SK-N-SH treated with all-trans-retinoic acid at 6 μM for 48 hours (cell line): ENCODE measurements at regions not wholly inside any gene's neighbourhood (a gene's known extent, or its start where the extent isn't known, plus 50 kb on each side); places are given as distances from the start of the nearest gene placed in this dataset.

Source experiments
- ARNTL ChIP-seq: fragments of 450-650 bp; formaldehyde crosslinking; IDR thresholded peaks from 2 replicates; pipeline ENCODE4 v1.5.0; 2020; ENCODE audit warnings: low read depth, mild to moderate bottlenecking, moderate library complexity, borderline replicate concordance
- BACH2 ChIP-seq: fragments of 250-450 bp; sonication (Bioruptor Pico); IDR thresholded peaks from 2 replicates; pipeline ENCODE4 v1.9.0; 2021; ENCODE audit warnings: mild to moderate bottlenecking, borderline replicate concordance
- ESRRG ChIP-seq: fragments of 250-450 bp; sonication (Bioruptor Pico); IDR thresholded peaks from 2 replicates; pipeline ENCODE4 v1.6.1; 2021; ENCODE audit warnings: mild to moderate bottlenecking
- GLIS3 ChIP-seq: fragments of 250-450 bp; sonication (Bioruptor Pico); IDR thresholded peaks from 2 replicates; pipeline ENCODE4 v1.5.0; 2020; ENCODE audit warnings: mild to moderate bottlenecking, moderate library complexity
- ISL1 ChIP-seq: fragments of 250-450 bp; sonication (Bioruptor Pico); IDR thresholded peaks from 2 replicates; pipeline ENCODE4 v2.1.2; 2022; ENCODE audit warnings: mild to moderate bottlenecking, moderate library complexity
- TCF4 ChIP-seq: fragments of 250-450 bp; sonication (Bioruptor Pico); IDR thresholded peaks from 2 replicates; pipeline ENCODE4 v1.8.0; 2021; ENCODE audit warnings: mild to moderate bottlenecking, moderate library complexity, borderline replicate concordance
- ZC3H10 ChIP-seq: fragments of 250-450 bp; sonication (Bioruptor Pico); IDR thresholded peaks from 2 replicates; pipeline ENCODE4 v1.5.1; 2021; ENCODE audit warnings: mild to moderate bottlenecking, moderate library complexity
- ZNF70 ChIP-seq: fragments of 450-650 bp; formaldehyde crosslinking; IDR thresholded peaks from 2 replicates; pipeline ENCODE4 v1.5.0; 2020; ENCODE audit warnings: mild to moderate bottlenecking, moderate library complexity
- TF ChIP-seq, protein P1 (sequence below): fragments of 250-450 bp; sonication (Bioruptor Pico); IDR thresholded peaks from 2 replicates; pipeline ENCODE4 v1.5.1; 2020; ENCODE audit warnings: low read depth, mild to moderate bottlenecking, moderate library complexity
- TF ChIP-seq, protein P2 (sequence below): fragments of 250-450 bp; sonication (Bioruptor Pico); IDR thresholded peaks from 2 replicates; pipeline ENCODE4 v1.8.0; 2020; ENCODE audit warnings: mild to moderate bottlenecking, moderate library complexity, borderline replicate concordance
- TF ChIP-seq, protein P3 (sequence below): fragments of 250-450 bp; sonication (Bioruptor Pico); IDR thresholded peaks from 2 replicates; pipeline ENCODE4 v1.5.0; 2020; ENCODE audit warnings: mild to moderate bottlenecking, moderate library complexity

DNA sequence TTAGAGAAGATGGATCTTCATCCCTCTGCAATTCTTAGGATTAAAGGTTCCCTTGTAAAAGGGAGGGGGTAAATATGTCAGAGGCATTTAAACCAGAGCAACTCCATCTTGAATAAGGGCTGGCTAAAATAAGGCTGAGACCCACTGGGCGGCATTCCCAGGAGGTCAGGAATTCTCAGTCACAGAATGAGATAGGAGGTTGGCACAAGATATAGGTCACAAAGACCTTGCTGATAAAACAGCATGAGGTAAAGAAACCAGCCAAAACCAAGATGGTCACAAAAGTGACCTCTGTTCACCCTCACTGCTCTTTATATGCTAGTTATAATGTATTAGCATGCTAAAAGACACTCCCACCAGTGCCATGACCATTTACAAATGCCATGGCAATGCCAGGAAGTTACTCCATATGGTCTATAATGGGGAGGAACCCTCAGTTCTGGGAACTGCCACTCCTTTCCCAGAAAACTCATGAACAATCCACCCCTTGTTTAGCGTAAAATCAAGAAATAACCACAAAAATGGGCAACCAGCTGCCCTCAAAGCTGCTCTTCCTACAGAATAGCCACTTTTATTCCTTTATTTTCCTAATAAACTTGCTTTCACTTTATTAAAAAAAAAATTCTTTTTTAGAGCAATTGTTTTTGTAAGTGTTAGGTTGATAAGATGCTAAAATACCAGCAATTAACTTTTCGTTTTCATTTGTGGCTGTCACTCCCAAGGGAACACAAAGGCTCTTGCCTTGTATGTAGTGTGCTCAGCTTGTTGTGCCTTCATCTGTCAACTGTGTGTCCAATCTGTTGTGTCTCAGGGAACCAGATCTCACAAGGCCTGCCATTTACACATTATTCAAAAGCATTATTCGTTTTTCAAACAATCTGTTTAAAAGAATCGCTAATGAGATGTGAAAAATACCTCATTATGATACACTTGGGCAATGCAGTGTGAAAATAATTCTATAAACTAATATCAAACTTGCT is 205.2 kb upstream of the RGPD4 start:
- no peak for TF ChIP-seq ARNTL (CRISPR knock-in tag)
- TF ChIP-seq, protein P1, sequence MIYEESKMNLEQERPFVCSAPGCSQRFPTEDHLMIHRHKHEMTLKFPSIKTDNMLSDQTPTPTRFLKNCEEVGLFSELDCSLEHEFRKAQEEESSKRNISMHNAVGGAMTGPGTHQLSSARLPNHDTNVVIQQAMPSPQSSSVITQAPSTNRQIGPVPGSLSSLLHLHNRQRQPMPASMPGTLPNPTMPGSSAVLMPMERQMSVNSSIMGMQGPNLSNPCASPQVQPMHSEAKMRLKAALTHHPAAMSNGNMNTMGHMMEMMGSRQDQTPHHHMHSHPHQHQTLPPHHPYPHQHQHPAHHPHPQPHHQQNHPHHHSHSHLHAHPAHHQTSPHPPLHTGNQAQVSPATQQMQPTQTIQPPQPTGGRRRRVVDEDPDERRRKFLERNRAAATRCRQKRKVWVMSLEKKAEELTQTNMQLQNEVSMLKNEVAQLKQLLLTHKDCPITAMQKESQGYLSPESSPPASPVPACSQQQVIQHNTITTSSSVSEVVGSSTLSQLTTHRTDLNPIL (CRISPR knock-in tag) = no peak
- no peak for TF ChIP-seq ISL1 (CRISPR knock-in tag)
- TF ChIP-seq, protein P2, sequence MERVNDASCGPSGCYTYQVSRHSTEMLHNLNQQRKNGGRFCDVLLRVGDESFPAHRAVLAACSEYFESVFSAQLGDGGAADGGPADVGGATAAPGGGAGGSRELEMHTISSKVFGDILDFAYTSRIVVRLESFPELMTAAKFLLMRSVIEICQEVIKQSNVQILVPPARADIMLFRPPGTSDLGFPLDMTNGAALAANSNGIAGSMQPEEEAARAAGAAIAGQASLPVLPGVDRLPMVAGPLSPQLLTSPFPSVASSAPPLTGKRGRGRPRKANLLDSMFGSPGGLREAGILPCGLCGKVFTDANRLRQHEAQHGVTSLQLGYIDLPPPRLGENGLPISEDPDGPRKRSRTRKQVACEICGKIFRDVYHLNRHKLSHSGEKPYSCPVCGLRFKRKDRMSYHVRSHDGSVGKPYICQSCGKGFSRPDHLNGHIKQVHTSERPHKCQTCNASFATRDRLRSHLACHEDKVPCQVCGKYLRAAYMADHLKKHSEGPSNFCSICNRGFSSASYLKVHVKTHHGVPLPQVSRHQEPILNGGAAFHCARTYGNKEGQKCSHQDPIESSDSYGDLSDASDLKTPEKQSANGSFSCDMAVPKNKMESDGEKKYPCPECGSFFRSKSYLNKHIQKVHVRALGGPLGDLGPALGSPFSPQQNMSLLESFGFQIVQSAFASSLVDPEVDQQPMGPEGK (CRISPR knock-in tag) = no peak
- no peak for TF ChIP-seq TCF4
- no peak for TF ChIP-seq ESRRG (CRISPR knock-in tag)
- TF ChIP-seq BACH2 = no peak
- TF ChIP-seq, protein P3, sequence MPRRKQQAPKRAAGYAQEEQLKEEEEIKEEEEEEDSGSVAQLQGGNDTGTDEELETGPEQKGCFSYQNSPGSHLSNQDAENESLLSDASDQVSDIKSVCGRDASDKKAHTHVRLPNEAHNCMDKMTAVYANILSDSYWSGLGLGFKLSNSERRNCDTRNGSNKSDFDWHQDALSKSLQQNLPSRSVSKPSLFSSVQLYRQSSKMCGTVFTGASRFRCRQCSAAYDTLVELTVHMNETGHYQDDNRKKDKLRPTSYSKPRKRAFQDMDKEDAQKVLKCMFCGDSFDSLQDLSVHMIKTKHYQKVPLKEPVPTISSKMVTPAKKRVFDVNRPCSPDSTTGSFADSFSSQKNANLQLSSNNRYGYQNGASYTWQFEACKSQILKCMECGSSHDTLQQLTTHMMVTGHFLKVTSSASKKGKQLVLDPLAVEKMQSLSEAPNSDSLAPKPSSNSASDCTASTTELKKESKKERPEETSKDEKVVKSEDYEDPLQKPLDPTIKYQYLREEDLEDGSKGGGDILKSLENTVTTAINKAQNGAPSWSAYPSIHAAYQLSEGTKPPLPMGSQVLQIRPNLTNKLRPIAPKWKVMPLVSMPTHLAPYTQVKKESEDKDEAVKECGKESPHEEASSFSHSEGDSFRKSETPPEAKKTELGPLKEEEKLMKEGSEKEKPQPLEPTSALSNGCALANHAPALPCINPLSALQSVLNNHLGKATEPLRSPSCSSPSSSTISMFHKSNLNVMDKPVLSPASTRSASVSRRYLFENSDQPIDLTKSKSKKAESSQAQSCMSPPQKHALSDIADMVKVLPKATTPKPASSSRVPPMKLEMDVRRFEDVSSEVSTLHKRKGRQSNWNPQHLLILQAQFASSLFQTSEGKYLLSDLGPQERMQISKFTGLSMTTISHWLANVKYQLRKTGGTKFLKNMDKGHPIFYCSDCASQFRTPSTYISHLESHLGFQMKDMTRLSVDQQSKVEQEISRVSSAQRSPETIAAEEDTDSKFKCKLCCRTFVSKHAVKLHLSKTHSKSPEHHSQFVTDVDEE (CRISPR knock-in tag) = no peak
- TF ChIP-seq ZNF70 (CRISPR knock-in tag) = no peak
- TF ChIP-seq ZC3H10 (CRISPR knock-in tag) = no peak
- TF ChIP-seq GLIS3 (CRISPR knock-in tag) = no peak
